ENCODE measurements at regions not wholly inside any gene's neighbourhood (a gene's known extent, or its start where the extent isn't known, plus 50 kb on each side); places are given as distances from the start of the nearest gene placed in this dataset.

GRCh38 chr13:42388326-42388725 is 116.4 kb downstream of the AKAP11 start (continued):
- TF ChIP-seq CTCF (tag by site-specific recombination; IDR thresholded peaks at IDR 0.05) (no peak), ZNF350 (tag by site-specific recombination; IDR thresholded peaks at IDR 0.05) (no peak)

- H3K4me1 ChIP-seq (ENCODE audit: control insufficient read depth, insufficient read depth, low read length): no peaks in the 10 kb centered on the region
- no peak for TF ChIP-seq ZNF555 (tag by site-specific recombination; conservative IDR thresholded peaks at IDR 0.05)
- no peak for TF ChIP-seq TSHZ1 (tag by site-specific recombination; IDR thresholded peaks at IDR 0.05; ENCODE audit: borderline replicate concordance)
- no peak for TF ChIP-seq ZNF629 (tag by site-specific recombination; IDR thresholded peaks at IDR 0.05)
- TF ChIP-seq ZNF174 (tag by site-specific recombination; IDR thresholded peaks at IDR 0.05): no peak
- no peak for TF ChIP-seq ZXDB (tag by site-specific recombination; IDR thresholded peaks at IDR 0.05)
- no peak for TF ChIP-seq ZNF530 (tag by site-specific recombination; IDR thresholded peaks at IDR 0.05; ENCODE audit: low read depth)
- TF ChIP-seq ZNF311 (tag by site-specific recombination; IDR thresholded peaks at IDR 0.05; ENCODE audit: borderline replicate concordance): no peak
- TF ChIP-seq ZEB2 (tag by site-specific recombination; IDR thresholded peaks at IDR 0.05): no peak
- POLR2A ChIA-PET: no interaction called here
- H3K9me3 ChIP-seq (ENCODE audit: control insufficient read depth, insufficient read depth, low read depth, low read length): no peaks in the 10 kb centered on the region
- CTCF ChIA-PET: no interaction called here
- H3K36me3 ChIP-seq (ENCODE audit: control insufficient read depth in 2 of 2, insufficient read depth in 1 of 2, low read length in 2 of 2): no peaks in the 10 kb centered on the region
- H3K4me3 ChIP-seq (ENCODE audit: low read depth, low read length): no peak overlapping the region
- H3K27ac ChIP-seq (ENCODE audit: extremely low read depth, low read depth, low read length): no peak overlapping the region
Observed at GRCh38 chr13:42389041-42389440, 117.1 kb downstream of the AKAP11 start.

- POLR2A ChIA-PET: no interaction called here
- CTCF ChIA-PET: no interaction called here
Observed at GRCh38 chr13:42392180-42392579, 120.2 kb downstream of the AKAP11 start.

More at GRCh38 chr13:42392180-42392579, 120.2 kb downstream of the AKAP11 start:
- no peak overlapping the region for H3K27ac ChIP-seq (ENCODE audit: extremely low read depth, low read depth, low read length)
- H3K4me1 ChIP-seq (ENCODE audit: control insufficient read depth, insufficient read depth, low read length): no peaks in the 10 kb centered on the region
- no peak overlapping the region for H3K4me3 ChIP-seq (ENCODE audit: low read depth, low read length)
- no peaks in the 10 kb centered on the region for H3K9me3 ChIP-seq (ENCODE audit: control insufficient read depth, insufficient read depth, low read depth, low read length)
- no peaks in the 10 kb centered on the region for H3K36me3 ChIP-seq (ENCODE audit: control insufficient read depth in 2 of 2, insufficient read depth in 1 of 2, low read length in 2 of 2)
- TF ChIP-seq ZNF391 (tag by site-specific recombination; IDR thresholded peaks at IDR 0.05; ENCODE audit: borderline replicate concordance, low read depth) (no peak), HOXD13 (CRISPR knock-in tag; IDR thresholded peaks at IDR 0.05; ENCODE audit: borderline replicate concordance) (no peak), ZNF10 (tag by site-specific recombination; IDR thresholded peaks at IDR 0.05) (no peak), HIC1 (tag by site-specific recombination; IDR thresholded peaks at IDR 0.05) (no peak), ZNF626 (tag by site-specific recombination; IDR thresholded peaks at IDR 0.05) (no peak), ZNF184 (tag by site-specific recombination; IDR thresholded peaks at IDR 0.05) (no peak), ZNF16 (tag by site-specific recombination; IDR thresholded peaks at IDR 0.05; ENCODE audit: low read depth) (no peak)

All from HEK293 (cell line).